ENCODE measurements at regions not wholly inside any gene's neighbourhood (a gene's known extent, or its start where the extent isn't known, plus 50 kb on each side); places are given as distances from the start of the nearest gene placed in this dataset.

- Mint-ChIP-seq H3K9me3 (peaks cover 1% of the 10 kb centered on the region), H3K36me3 (ENCODE audit: low read depth) (no peaks in the 10 kb centered on the region), H3K27me3 (ENCODE audit: insufficient read depth) (no peaks in the 10 kb centered on the region), H3K4me1 (no peaks in the 10 kb centered on the region), H3K27ac (no peak overlapping the region), H3K4me3 (no peak overlapping the region)
- TF ChIP-seq CTCF (conservative IDR thresholded peaks at IDR 0.05) = no peak
- Histone ChIP-seq H3K9me3 (ENCODE audit: control insufficient read depth, low read length) (no peaks in the 10 kb centered on the region), H3K27me3 (ENCODE audit: control insufficient read depth, insufficient read depth, low read length, poor library complexity, severe bottlenecking) (no peaks in the 10 kb centered on the region), H3K4me1 (ENCODE audit: control insufficient read depth, insufficient read depth, low read length) (no peaks in the 10 kb centered on the region), H3K9ac (ENCODE audit: extremely low read depth, low read length, poor library complexity, severe bottlenecking) (no peak overlapping the region), H3K36me3 (ENCODE audit: control insufficient read depth, insufficient read depth, low read length) (no peaks in the 10 kb centered on the region), H3K4me3 (ENCODE audit: low read length) (no peak overlapping the region), H3K27ac (ENCODE audit: low read depth, low read length) (no peak overlapping the region)
- WGBS, 2 experiments (ENCODE audit: insufficient coverage in 1 of 2, insufficient read length in 1 of 2) = 90 to 100% methylated on average over 3 to 4 of the region's 4 CpGs
- DNase-seq = no peak
These were observed 369.2 kb upstream of the COBL start for GRCh38 chr7:51685794-51686193.

DNA sequence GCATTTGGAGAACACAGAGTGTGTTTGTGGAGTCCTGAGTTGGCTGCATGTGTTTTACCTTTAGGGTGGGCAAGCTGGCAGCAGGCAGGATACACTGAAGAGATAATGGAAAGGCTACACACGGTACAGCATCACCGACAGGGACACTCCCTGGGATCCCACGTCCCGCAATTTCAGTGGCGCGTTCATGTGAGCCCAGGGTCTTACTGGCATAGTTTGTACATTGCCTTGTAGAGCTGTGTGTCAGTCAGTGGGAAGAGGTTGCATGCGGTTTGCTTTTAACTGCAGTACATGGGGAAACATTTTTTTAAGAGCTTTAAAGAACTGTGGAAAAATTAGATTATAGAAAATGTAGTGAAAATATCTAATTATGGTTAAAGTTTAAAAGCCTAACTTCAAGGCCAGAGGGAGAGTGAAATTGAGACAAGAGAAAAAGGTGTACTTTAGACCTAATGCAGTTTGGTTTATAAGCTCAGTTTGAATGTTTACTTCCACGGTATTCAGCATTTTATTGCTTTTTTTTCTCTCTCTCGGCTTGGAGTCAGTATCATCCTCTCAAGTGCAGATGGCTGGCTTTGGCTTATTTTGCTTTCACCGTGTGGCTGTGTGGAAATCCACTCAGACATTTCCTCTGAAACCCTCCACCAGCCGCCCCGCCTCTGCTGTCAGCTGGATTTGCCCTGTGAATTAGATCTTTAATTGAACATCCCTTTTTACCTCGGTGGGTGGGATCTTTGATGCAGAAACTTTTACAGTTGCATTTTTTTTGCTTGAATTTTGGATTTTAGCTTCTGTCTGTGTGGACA lies 364.2 kb upstream of the COBL start:
- peaks cover 2% of the 10 kb centered on the region for H3K4me1 Mint-ChIP-seq
- no peaks in the 10 kb centered on the region for H3K9me3 ChIP-seq (ENCODE audit: control insufficient read depth, low read length)
- no peaks in the 10 kb centered on the region for H3K27me3 Mint-ChIP-seq (ENCODE audit: insufficient read depth)
- no peaks in the 10 kb centered on the region for H3K36me3 Mint-ChIP-seq (ENCODE audit: low read depth)
- peaks cover 1% of the 10 kb centered on the region for H3K9me3 Mint-ChIP-seq
- H3K36me3 ChIP-seq (ENCODE audit: control insufficient read depth, insufficient read depth, low read length) = no peaks in the 10 kb centered on the region
- no peak for DNase-seq
- H3K27ac ChIP-seq (ENCODE audit: low read depth, low read length) = no peak overlapping the region
- no peak overlapping the region for H3K27ac Mint-ChIP-seq
- TF ChIP-seq CTCF (conservative IDR thresholded peaks at IDR 0.05) = no peak
- no peak overlapping the region for H3K4me3 Mint-ChIP-seq
- H3K27me3 ChIP-seq (ENCODE audit: control insufficient read depth, insufficient read depth, low read length, poor library complexity, severe bottlenecking) = no peaks in the 10 kb centered on the region
- no peak overlapping the region for H3K4me3 ChIP-seq (ENCODE audit: low read length)
- WGBS, 2 experiments (ENCODE audit: insufficient coverage in 1 of 2, insufficient read length in 1 of 2) = 93 to 95% methylated on average over 10 to 13 of the region's 13 CpGs
- no peaks in the 10 kb centered on the region for H3K4me1 ChIP-seq (ENCODE audit: control insufficient read depth, insufficient read depth, low read length)
- no peak overlapping the region for H3K9ac ChIP-seq (ENCODE audit: extremely low read depth, low read length, poor library complexity, severe bottlenecking)

DNA sequence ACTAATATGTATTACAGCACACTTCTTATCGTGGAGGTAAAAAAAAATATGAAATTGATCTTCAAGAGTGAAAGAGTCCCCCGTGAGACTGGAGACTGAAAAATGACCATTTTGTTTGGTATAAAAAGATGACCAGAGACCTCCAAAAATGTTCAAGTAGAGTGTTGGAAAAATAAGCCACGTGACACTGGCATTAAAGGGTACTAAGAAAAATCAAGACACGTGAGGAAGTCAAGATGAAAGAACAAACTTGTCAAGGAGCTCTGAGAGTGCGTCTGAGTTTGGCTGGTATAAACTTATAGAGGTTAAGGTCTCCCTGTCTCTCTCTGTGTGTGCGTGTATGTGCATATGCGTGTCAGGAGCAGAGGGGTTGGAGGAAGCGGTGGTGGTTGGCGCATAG lies 362.7 kb upstream of the COBL start:
- no peaks in the 10 kb centered on the region for H3K9me3 ChIP-seq (ENCODE audit: control insufficient read depth, low read length)
- Mint-ChIP-seq H3K4me3 (no peak overlapping the region), H3K4me1 (peaks cover 2% of the 10 kb centered on the region), H3K27me3 (ENCODE audit: insufficient read depth) (no peaks in the 10 kb centered on the region), H3K9me3 (peaks cover 3% of the 10 kb centered on the region), H3K36me3 (ENCODE audit: low read depth) (no peaks in the 10 kb centered on the region), H3K27ac (no peak overlapping the region)
- H3K36me3 ChIP-seq (ENCODE audit: control insufficient read depth, insufficient read depth, low read length) = no peaks in the 10 kb centered on the region
- no peak overlapping the region for H3K9ac ChIP-seq (ENCODE audit: extremely low read depth, low read length, poor library complexity, severe bottlenecking)
- no peak for DNase-seq
- no peak for TF ChIP-seq CTCF (conservative IDR thresholded peaks at IDR 0.05)
- no peaks in the 10 kb centered on the region for H3K4me1 ChIP-seq (ENCODE audit: control insufficient read depth, insufficient read depth, low read length)
- H3K27me3 ChIP-seq (ENCODE audit: control insufficient read depth, insufficient read depth, low read length, poor library complexity, severe bottlenecking) = no peaks in the 10 kb centered on the region
- H3K4me3 ChIP-seq (ENCODE audit: low read length) = no peak overlapping the region
- no peak overlapping the region for H3K27ac ChIP-seq (ENCODE audit: low read depth, low read length)
- WGBS, 2 experiments (ENCODE audit: insufficient coverage in 1 of 2, insufficient read length in 1 of 2) = 90 to 91% methylated on average over 6 to 9 of the region's 9 CpGs
